ENCODE measurements at regions not wholly inside any gene's neighbourhood (a gene's known extent, or its start where the extent isn't known, plus 50 kb on each side); places are given as distances from the start of the nearest gene placed in this dataset.

- TF ChIP-seq CTCF (IDR thresholded peaks at IDR 0.05; ENCODE audit: low read length) (no peak), EZH2 (IDR thresholded peaks at IDR 0.05; ENCODE audit: borderline replicate concordance, low read length) (no peak)
Observed at GRCh38 chr20:2242678-2243077, 53.1 kb upstream of the TGM3 start.
